GM21825 (cell line): ENCODE measurements at regions not wholly inside any gene's neighbourhood (a gene's known extent, or its start where the extent isn't known, plus 50 kb on each side); places are given as distances from the start of the nearest gene placed in this dataset.

Source experiments
- ATAC-seq: cut with Tn5 transposase; IDR thresholded peaks from one replicate; pipeline ENCODE4 v1.9.1; 2021; ENCODE audit warnings: mild to moderate bottlenecking, moderate library complexity; ENCODE audit not compliant: unreplicated experiment

- no peak for ATAC-seq
Measured at GRCh38 chr2:145022666-145023333, 502.9 kb upstream of the ZEB2 start.

DNA sequence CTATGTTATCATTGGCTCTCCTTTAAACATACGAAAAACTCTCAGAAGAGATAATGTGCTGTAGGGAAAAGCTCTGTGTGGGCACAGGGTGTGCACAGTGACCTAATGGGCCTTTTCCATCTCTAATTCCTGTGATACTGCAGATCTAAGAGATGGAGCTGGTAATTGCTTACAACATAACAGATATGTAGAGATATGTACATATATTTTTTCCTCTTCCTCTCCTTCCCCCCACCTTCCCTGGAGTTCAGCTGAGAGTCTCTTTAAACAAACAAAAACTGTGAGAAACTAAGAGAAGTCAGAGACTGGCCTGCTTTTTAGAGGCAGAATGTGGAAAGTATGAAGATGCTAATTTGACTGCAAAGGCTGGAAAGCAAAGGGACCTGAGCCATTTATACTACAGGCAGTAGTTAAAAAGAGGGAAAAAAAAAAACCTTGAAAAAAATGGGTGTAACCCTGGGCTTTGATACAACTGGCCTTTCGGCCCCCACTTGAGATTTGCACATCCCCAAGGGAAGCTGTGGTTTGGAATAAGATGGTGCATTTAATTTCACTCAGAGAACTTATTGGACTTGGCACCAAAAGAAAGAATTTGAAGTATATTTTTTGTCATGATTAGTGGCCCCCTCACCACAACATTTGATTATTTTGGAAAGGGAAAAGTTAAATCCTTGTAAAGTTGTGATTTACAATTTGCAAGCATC lies 502.2 kb upstream of the ZEB2 start:
- no peak for ATAC-seq

GRCh38 chr2:145020694-145021093 lies 500.8 kb upstream of the ZEB2 start:
- ATAC-seq: no peak

DNA sequence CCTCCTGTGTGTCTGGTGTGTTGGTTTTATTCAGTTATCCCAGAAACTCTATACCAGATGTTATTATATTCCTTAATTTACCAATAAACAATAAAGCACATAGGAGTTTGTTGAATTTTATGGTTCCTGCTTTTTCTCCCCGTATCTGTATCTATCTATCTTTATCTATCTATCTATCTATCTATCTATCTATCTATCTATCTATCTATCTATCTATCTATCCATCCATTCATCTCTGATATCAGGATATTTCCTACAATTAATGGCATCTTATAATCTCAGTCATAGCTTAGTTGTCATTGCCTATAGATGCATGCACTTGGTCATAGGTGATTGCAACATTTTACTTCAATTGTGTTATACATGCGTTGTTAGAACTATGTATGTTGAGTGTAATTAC lies 500.2 kb upstream of the ZEB2 start:
- ATAC-seq: no peak

- ATAC-seq: no peak
Measured at GRCh38 chr2:145018502-145018901, 498.6 kb upstream of the ZEB2 start.

DNA sequence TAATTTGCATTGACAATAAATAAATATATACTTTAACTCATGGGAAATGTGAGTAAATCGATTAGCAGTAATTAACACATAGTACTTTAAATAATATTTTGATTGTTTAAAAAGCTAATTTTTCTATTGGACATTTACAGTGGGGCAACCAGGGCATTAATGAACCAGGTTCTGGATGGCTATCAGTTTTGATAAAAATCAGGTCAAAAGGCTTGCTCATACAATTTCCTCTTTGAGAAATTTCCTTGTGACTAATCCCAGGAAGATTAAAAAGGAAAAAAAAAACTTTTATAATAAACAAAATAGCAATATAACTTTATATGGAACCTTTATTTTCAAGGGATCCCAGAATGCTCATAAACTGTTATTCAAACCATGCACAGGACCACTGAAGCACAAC lies 497.2 kb upstream of the ZEB2 start:
- ATAC-seq: no peak

- ATAC-seq: no peak
Measured at GRCh38 chr2:145016711-145017110, 496.8 kb upstream of the ZEB2 start.

DNA sequence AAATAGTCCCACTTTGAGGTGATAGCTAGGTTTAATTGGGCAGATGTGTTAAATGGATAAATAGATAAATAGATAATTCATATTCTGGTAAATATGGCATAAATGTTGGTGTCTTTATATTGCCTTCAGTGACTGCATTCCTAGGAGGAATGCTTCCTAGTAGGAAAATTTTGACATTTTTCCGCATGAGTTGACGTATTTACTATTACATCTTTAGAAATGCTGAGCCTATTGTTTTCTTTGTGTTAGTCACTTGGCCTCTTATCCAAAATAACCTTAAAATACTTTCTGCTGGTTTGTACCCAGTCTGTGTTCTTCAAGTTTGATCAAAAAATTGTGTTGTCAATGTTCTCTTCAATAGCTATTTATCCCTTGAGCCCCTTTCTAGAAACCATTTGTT lies 495.6 kb upstream of the ZEB2 start:
- ATAC-seq: no peak

- no peak for ATAC-seq
Measured at GRCh38 chr2:145012806-145013205, 492.9 kb upstream of the ZEB2 start.

DNA sequence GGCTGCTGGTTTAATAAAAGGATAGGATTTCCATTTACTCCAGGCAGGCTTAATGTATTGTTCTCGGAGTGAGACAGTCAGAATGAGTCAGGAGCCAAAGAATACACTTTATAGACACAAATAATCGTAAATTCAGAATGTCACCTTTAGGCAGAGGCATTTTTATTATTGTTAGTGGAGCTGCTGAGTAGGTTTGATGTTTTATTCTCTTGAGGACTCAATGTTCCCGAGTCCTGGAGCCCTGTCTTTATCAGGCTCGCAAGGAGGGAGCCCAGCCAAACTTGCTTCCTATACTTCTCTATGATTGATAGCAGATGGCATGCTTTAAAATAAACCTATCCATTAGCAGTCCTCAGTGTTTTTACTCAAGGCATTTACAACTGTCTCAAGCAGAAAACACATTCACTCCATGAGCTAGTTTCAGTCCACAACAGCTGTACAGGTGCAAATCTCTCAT lies 492.3 kb upstream of the ZEB2 start:
- no peak for ATAC-seq

GRCh38 chr2:145010635-145011034 lies 490.7 kb upstream of the ZEB2 start:
- no peak for ATAC-seq

DNA sequence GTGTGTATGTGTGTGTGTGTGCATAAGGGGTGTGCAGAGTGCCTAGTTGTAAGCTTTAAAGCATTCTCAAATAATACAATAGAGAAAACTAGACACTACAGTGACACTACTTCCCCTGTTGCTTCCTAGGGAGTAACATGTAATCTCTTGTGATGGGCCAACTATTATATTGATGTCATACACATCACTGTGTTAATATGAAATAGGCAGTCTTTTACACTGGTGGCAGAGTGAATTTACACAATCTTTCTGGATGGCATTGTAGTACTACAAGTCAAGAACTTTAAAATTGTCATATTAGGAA lies 488.0 kb upstream of the ZEB2 start:
- no peak for ATAC-seq

DNA sequence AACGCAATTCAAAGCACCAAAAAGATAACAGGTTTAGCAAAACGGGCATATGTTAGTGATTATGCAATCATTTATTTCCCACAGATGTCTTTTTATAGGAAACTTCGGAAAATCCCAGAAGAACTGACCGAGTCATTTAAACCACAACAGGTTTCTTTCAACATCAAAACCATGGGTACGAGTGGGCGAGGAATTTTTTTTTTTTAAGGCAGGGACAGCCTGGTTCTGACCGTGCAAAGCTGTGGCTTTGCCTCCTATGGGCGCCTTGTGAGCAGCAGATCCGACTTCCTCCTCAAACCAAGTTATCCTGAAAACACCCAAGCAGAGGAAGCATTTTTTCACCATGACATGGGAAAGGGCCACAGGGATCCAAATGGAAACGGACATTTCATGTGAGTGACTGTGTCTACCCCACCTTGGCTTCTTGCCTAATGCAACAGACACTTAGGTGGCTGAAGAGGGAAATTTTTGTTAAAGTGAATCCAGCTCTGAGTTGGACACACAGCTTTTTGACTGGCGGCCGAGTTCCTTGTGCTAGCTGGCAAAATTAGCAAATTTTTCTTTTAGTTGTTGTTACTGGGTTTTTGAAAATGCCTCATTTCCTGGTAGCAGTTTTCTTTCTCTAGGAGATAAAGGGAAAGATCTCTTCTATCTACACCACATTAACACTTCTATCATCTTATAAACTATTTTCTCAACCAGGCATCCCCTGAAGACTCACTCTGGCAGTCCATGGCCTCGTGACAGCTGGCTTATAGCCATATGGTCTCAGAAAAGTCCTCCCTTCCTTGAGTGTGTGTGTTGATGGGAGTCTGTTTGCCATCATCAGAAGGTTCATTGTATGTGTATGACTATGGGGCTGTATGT lies 487.4 kb upstream of the ZEB2 start:
- no peak for ATAC-seq

- no peak for ATAC-seq
Measured at GRCh38 chr2:145002624-145003023, 482.7 kb upstream of the ZEB2 start.

GRCh38 chr2:145000376-145000775 lies 480.5 kb upstream of the ZEB2 start:
- no peak for ATAC-seq

GRCh38 chr2:144999936-145000335 lies 480.0 kb upstream of the ZEB2 start:
- ATAC-seq: no peak

DNA sequence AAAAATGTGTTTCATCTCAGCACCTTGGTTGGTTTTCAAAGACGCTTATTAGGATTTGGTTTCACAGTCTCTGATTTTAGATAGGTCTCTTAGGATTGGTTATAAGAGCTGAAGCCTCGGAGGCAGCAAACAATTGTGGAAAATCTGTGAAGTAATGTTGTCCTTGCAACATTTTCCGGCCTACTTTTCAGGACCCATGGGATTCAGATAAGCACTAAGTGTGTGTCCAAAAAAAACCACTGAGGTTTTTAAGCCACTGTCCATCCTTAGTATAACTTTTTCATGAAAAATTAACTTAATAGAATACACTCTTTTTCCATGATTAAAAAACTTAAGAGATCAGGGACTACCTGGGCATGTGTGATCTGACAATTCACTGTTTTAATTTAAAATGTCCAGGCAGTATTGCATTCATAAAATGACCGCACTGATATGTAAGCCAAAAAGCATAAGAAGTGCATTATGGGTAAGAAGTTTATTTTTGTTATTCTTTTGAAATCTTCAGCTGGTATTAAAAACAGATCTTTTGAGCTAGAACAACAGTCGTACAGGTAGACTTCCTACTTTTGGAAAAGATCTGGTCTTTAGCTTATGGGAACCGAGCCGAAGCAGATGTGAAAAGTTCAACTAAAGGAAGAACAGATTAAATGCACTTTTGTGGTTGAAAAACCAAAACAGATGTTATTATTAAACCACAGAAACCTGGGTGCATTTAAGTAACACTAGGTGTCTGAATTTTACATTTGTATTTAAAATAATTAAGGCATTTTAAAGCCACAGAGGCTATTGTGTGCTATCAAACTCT lies 479.4 kb upstream of the ZEB2 start:
- no peak for ATAC-seq

DNA sequence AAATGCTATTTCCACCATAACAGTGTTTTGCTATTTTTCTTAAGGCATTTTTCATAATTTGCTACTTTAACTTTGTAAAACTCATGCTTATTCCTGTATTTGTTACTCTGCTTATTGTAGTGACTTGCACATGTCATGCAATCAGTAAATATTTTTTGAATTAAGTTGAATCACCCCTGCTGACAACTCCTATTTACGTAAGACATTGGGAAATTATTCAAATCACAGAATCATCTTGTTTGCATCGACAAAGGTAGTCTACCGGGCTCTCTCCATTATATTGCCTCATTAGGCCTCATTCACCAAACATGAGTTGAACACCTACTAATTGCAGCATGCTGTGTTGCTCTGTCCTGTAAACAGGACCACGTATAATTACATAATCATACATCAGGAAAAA lies 478.5 kb upstream of the ZEB2 start:
- no peak for ATAC-seq

DNA sequence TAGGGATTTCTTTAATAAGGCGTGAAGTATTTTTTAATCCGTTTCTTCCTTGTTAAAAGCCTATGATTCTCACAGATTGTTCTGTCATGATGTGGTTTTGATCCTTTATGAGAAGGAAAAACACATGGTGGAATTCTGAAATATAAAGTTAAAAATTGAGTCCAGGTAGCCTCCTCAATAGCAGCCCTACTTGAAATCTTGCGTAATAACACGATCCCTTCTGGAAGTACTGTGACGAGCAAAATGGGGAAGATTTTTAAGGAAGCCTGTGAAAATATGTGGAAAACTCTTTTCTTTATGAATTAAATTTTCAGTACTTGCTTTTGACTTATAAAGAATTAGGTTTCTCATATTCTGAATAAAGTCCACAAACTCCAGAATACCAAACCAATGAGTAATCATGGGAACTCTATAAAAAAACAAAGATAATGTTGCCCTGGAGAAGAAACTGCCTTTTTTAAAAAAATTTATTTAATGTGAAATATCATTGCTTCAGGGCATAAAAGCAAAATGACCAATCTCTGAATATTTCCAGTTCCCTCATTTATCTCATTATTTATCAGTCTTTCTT lies 476.4 kb upstream of the ZEB2 start:
- no peak for ATAC-seq

DNA sequence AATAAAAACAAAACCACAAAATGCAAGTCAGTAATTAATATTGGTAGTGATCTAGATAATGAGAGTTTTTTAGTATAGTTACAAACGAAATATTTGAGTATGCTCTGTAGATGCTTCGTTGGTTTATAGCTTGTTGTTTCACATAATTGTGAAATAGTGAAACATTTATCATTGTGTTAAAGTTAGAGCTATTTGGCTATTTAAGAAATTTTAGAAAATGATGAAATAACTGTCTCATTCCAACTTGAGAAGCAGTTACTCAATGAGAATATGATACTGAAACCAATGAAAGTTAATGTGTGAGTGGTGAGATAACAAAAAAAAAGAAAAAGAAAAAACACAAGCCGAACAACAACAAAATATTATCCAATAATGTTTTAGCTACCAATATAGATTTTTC lies 475.6 kb upstream of the ZEB2 start:
- ATAC-seq: no peak

DNA sequence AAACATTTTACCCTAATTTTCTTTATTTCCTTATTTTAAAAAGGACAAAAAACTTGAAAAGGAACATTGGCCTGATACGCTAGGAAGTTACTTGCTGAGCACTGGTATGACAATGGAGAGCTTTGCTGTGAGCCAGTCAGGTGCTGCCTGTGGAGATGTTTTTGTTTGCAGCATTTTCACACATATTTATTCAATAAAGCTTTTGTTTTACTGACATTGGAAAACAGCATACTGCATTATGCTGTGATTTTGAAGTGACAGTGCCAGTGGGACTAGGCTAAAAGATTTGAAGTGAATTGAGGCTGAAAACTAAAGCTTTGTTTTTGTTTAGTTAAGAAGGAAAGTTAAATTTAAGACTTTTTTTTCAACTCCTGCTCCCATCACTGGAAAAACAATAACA lies 470.7 kb upstream of the ZEB2 start:
- ATAC-seq: no peak
